Neutrophil (primary cell): ENCODE measurements at regions not wholly inside any gene's neighbourhood (a gene's known extent, or its start where the extent isn't known, plus 50 kb on each side); places are given as distances from the start of the nearest gene placed in this dataset.

Source experiments
- H3K27ac ChIP-seq: fragments of 200-600 bp; sonication (generic); 2 replicates; pipeline ENCODE4 v1.5.1; 2016; ENCODE audit warnings: mild to moderate bottlenecking, moderate library complexity
- H3K27me3 ChIP-seq: fragments of 200-600 bp; sonication (generic); 2 replicates; pipeline ENCODE4 v1.6.0; 2016; ENCODE audit warnings: mild to moderate bottlenecking
- H3K36me3 ChIP-seq: fragments of 200-600 bp; sonication (generic); 2 replicates; pipeline ENCODE4 v1.5.1; 2017
- H3K4me1 ChIP-seq, 2 experiments: fragments of 200-600 bp in 1 of 2; sonication (generic) in 1 of 2; 1 replicate in 1 of 2; 2 replicates in 1 of 2; pipeline versions ENCODE4 v1.5.1 to v1.6.1; 2013 to 2016; ENCODE audit warnings: low read depth in 1 of 2, low read length in 1 of 2, mild to moderate bottlenecking in 1 of 2, moderate library complexity in 1 of 2; ENCODE audit not compliant: control insufficient read depth in 1 of 2, insufficient read depth in 1 of 2
- H3K4me3 ChIP-seq, 2 experiments: fragments of 200-600 bp in 1 of 2; sonication (generic) in 1 of 2; 1 replicate in 1 of 2; 2 replicates in 1 of 2; pipeline ENCODE4 v1.5.1; 2013 to 2016; ENCODE audit warnings: low read depth in 1 of 2, low read length in 1 of 2, mild to moderate bottlenecking in 1 of 2, moderate library complexity in 1 of 2
- H3K9me3 ChIP-seq: fragments of 200-600 bp; sonication (generic); 2 replicates; pipeline ENCODE4 v1.5.1; 2016
- TF ChIP-seq, protein P1 (sequence below): fragments of 200-600 bp; sonication (generic); IDR thresholded peaks from 2 replicates; pipeline ENCODE4 v1.5.1; 2016; ENCODE audit warnings: antibody characterized with exemption

GRCh38 chr3:168493412-168494205 is 397.9 kb upstream of the GOLIM4 start:
- H3K4me3 ChIP-seq, result no peak overlapping the region
- H3K4me1 ChIP-seq, result no peaks in the 10 kb centered on the region
- H3K27me3 ChIP-seq, result no peaks in the 10 kb centered on the region
- H3K27ac ChIP-seq, result no peak overlapping the region
- H3K9me3 ChIP-seq, result no peaks in the 10 kb centered on the region
- H3K36me3 ChIP-seq, result no peaks in the 10 kb centered on the region
- TF ChIP-seq, protein P1, sequence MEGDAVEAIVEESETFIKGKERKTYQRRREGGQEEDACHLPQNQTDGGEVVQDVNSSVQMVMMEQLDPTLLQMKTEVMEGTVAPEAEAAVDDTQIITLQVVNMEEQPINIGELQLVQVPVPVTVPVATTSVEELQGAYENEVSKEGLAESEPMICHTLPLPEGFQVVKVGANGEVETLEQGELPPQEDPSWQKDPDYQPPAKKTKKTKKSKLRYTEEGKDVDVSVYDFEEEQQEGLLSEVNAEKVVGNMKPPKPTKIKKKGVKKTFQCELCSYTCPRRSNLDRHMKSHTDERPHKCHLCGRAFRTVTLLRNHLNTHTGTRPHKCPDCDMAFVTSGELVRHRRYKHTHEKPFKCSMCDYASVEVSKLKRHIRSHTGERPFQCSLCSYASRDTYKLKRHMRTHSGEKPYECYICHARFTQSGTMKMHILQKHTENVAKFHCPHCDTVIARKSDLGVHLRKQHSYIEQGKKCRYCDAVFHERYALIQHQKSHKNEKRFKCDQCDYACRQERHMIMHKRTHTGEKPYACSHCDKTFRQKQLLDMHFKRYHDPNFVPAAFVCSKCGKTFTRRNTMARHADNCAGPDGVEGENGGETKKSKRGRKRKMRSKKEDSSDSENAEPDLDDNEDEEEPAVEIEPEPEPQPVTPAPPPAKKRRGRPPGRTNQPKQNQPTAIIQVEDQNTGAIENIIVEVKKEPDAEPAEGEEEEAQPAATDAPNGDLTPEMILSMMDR, result no peak

DNA sequence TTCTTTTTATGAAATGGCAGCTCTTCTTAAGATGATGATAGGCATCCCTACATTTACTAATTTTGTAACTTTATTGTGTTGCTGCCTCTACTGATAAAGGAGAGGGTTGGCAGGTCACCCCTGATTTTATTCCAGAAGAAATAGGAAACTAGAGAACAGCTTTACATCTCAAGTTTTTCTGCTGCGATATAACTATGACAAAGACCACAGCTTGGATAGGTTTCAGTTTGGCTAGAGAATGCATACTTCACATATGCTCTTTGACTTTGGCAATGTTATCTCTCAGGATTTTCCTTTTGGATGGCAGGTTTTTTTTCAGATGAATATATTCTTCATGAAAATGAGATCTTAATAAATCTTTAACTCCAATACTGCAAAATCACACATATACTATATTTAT is 395.3 kb upstream of the GOLIM4 start:
- H3K4me1 ChIP-seq, result no peaks in the 10 kb centered on the region
- H3K27me3 ChIP-seq, result no peaks in the 10 kb centered on the region
- no peaks in the 10 kb centered on the region for H3K36me3 ChIP-seq
- no peak overlapping the region for H3K4me3 ChIP-seq
- TF ChIP-seq, protein P1, result no peak
- H3K27ac ChIP-seq, result no peak overlapping the region
- H3K9me3 ChIP-seq, result no peaks in the 10 kb centered on the region

DNA sequence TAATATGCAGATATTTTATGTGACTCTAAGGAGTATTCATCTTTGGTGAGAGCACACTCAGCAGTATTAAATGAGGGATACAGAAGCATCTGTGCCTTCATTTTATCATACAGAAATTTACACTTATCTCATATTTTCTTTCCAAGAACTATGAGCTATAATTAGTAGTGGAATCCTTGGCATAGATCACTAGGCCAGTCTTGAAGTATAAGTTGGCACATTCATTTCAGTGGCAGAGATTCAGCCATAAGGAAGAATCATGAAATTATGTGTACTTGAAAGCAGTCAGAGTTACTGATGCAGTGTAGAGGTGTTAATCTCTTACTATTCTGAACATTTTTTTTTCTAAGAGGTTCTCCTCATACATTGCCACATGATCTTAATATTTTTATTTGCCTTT is 393.6 kb upstream of the GOLIM4 start:
- no peaks in the 10 kb centered on the region for H3K9me3 ChIP-seq
- no peak overlapping the region for H3K4me3 ChIP-seq
- H3K27ac ChIP-seq, result no peak overlapping the region
- H3K4me1 ChIP-seq, result no peaks in the 10 kb centered on the region
- TF ChIP-seq, protein P1, result no peak
- H3K27me3 ChIP-seq, result no peaks in the 10 kb centered on the region
- no peaks in the 10 kb centered on the region for H3K36me3 ChIP-seq

GRCh38 chr3:168485936-168486335 is 390.2 kb upstream of the GOLIM4 start:
- no peaks in the 10 kb centered on the region for H3K9me3 ChIP-seq
- no peaks in the 10 kb centered on the region for H3K36me3 ChIP-seq
- H3K4me3 ChIP-seq, result no peak overlapping the region
- TF ChIP-seq, protein P1, result no peak
- H3K4me1 ChIP-seq, result no peaks in the 10 kb centered on the region
- no peaks in the 10 kb centered on the region for H3K27me3 ChIP-seq
- no peak overlapping the region for H3K27ac ChIP-seq

GRCh38 chr3:168476360-168476980 is 380.7 kb upstream of the GOLIM4 start:
- Histone ChIP-seq H3K36me3 (no peaks in the 10 kb centered on the region), H3K4me3 (no peak overlapping the region), H3K27me3 (no peaks in the 10 kb centered on the region), H3K4me1 (no peaks in the 10 kb centered on the region), H3K9me3 (no peaks in the 10 kb centered on the region), H3K27ac (no peak overlapping the region)
- TF ChIP-seq, protein P1, result no peak
